ENCODE measurements at regions not wholly inside any gene's neighbourhood (a gene's known extent, or its start where the extent isn't known, plus 50 kb on each side); places are given as distances from the start of the nearest gene placed in this dataset.

DNA sequence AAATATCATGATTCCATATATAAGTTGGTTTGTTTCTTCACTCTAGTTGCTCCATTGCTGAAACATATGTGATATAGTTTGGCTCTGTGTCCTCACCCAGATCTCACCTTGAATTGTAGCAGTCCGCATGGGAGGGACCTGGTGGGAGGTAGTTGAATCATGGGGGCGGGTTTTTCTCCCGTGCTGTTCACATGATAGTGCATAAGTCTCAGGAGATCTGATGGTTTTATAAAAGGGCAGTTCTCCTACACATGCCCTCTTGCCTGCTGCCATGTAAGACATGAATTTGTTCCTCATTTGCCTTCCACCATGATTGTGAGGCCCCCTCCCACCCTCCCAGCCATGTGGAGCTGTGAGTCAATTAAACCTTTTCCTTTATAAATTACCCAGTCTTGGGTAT is 915.5 kb downstream of the KCNJ2 start:
- H3K14ac ChIP-seq (ENCODE audit: low read length): no peak overlapping the region
- no peak overlapping the region for H3K27ac ChIP-seq (ENCODE audit: low read depth, low read length)
- no peak overlapping the region for H3K4me2 ChIP-seq (ENCODE audit: low read length)
- H3K9ac ChIP-seq (ENCODE audit: low read length): no peak overlapping the region
- no peak overlapping the region for H3K4ac ChIP-seq (ENCODE audit: low read depth, low read length)
- no peaks in the 10 kb centered on the region for H3K27me3 ChIP-seq (ENCODE audit: insufficient read depth, low read length)
- H4K91ac ChIP-seq (ENCODE audit: low read depth, low read length): no peak overlapping the region
- H3K9me3 ChIP-seq (ENCODE audit: insufficient read depth, low read depth, low read length): no peaks in the 10 kb centered on the region
- no peak overlapping the region for H2BK120ac ChIP-seq (ENCODE audit: insufficient read depth, low read length, poor library complexity)
- H2AFZ ChIP-seq (ENCODE audit: insufficient read depth, low read length, poor library complexity): no peak overlapping the region
- no peak for DNase-seq
- no peak overlapping the region for H2BK5ac ChIP-seq (ENCODE audit: low read depth, low read length, poor library complexity)
- H2BK12ac ChIP-seq (ENCODE audit: low read length): no peak overlapping the region
- H3K23ac ChIP-seq (ENCODE audit: low read length): no peak overlapping the region
- no peaks in the 10 kb centered on the region for H3K4me1 ChIP-seq (ENCODE audit: control insufficient read depth in 1 of 2, insufficient read depth in 2 of 2, low read length in 2 of 2)
- no peak overlapping the region for H2AK5ac ChIP-seq (ENCODE audit: low read length)
- no peak overlapping the region for H3K18ac ChIP-seq (ENCODE audit: low read length)
- WGBS (ENCODE audit: extremely low coverage, insufficient coverage, insufficient read length): no CpG with 5 or more reads among the region's 3 CpGs
- no peaks in the 10 kb centered on the region for H3K36me3 ChIP-seq (ENCODE audit: control insufficient read depth in 1 of 2, insufficient read depth in 2 of 2, low read length in 2 of 2)
- H3K79me2 ChIP-seq (ENCODE audit: control insufficient read depth, insufficient read depth, low read length, poor library complexity): no peaks in the 10 kb centered on the region
- no peak overlapping the region for H3K4me3 ChIP-seq (ENCODE audit: low read depth, low read length)
- H4K12ac ChIP-seq (ENCODE audit: low read depth, low read length): no peak overlapping the region
- no peak overlapping the region for H4K8ac ChIP-seq (ENCODE audit: low read depth, low read length)
- H3K79me1 ChIP-seq (ENCODE audit: low read length): no peaks in the 10 kb centered on the region

DNA sequence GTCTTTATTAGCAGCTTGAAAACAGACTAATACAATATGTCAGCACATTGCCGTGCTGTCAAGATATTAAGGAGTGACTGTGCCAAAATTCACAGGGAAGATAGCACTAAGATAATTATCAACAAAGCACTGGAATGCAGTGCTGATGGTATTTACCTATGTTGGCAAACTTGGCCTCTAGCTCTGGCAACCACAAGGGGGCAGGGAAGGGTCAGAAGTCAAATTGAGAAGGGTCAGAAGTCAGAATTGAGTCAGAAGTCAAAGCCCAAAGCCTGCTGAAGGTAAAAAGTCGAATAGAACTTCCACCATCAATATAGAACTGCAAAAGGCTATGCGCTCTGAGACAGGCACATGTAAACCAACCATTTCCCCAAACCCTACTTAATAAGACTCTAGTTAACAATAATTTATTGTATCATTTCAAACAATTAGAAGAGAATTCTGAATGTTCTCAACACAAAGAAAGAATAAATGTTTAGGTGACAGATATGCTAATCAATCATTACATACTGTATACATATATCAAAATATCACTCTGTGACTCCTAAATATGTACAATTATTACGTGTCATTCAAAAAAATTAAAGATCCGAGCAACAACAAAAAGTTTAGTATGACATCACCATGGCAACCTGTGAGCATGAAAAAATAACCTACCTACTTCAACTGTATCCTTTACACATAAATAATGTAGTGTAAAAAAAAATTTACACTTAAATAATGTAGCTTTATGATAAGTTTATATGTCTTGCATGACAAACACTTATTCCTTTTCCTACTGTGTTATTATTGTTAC is 916.1 kb downstream of the KCNJ2 start:
- peak in 1 of 2 donors; percentile 40 for DNase-seq

DNA sequence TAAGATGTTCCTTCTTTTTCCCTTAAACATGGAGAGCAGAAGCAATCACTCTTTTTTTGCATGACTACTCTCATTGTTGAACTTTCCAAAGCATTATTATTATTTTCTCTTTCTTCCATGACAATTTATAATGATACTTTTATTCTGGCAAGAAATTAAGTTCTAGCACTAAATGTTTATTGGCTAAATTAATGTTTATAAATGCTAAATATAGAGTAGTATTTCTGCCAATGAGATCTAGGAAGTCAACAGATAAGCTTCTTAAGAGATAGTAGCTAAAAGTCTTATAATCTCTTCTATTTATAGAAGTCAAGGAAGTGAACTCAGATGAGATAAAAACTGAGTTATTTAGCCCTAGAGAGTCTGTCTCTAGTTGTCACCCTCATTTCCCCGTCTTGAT is 920.1 kb downstream of the KCNJ2 start:
- no peak overlapping the region for H2BK120ac ChIP-seq (ENCODE audit: insufficient read depth, low read length, poor library complexity)
- no peak overlapping the region for H2AFZ ChIP-seq (ENCODE audit: insufficient read depth, low read length, poor library complexity)
- no peak overlapping the region for H3K9ac ChIP-seq (ENCODE audit: low read length)
- H2BK12ac ChIP-seq (ENCODE audit: low read length): no peak overlapping the region
- no peaks in the 10 kb centered on the region for H3K4me1 ChIP-seq (ENCODE audit: control insufficient read depth in 1 of 2, insufficient read depth in 2 of 2, low read length in 2 of 2)
- no peak overlapping the region for H3K18ac ChIP-seq (ENCODE audit: low read length)
- H3K27me3 ChIP-seq (ENCODE audit: insufficient read depth, low read length): no peaks in the 10 kb centered on the region
- no peak for DNase-seq
- no peaks in the 10 kb centered on the region for H3K36me3 ChIP-seq (ENCODE audit: control insufficient read depth in 1 of 2, insufficient read depth in 2 of 2, low read length in 2 of 2)
- H3K4me3 ChIP-seq (ENCODE audit: low read depth, low read length): no peak overlapping the region
- H3K4me2 ChIP-seq (ENCODE audit: low read length): no peak overlapping the region
- no peak overlapping the region for H3K23ac ChIP-seq (ENCODE audit: low read length)
- H3K9me3 ChIP-seq (ENCODE audit: insufficient read depth, low read depth, low read length): no peaks in the 10 kb centered on the region
- H2BK5ac ChIP-seq (ENCODE audit: low read depth, low read length, poor library complexity): no peak overlapping the region
- H4K12ac ChIP-seq (ENCODE audit: low read depth, low read length): no peak overlapping the region
- no peak overlapping the region for H3K27ac ChIP-seq (ENCODE audit: low read depth, low read length)
- no peaks in the 10 kb centered on the region for H3K79me1 ChIP-seq (ENCODE audit: low read length)
- no peak overlapping the region for H3K4ac ChIP-seq (ENCODE audit: low read depth, low read length)
- no peak overlapping the region for H2AK5ac ChIP-seq (ENCODE audit: low read length)
- H3K14ac ChIP-seq (ENCODE audit: low read length): no peak overlapping the region
- no peak overlapping the region for H4K8ac ChIP-seq (ENCODE audit: low read depth, low read length)
- no peaks in the 10 kb centered on the region for H3K79me2 ChIP-seq (ENCODE audit: control insufficient read depth, insufficient read depth, low read length, poor library complexity)
- WGBS (ENCODE audit: extremely low coverage, insufficient coverage, insufficient read length): no CpG with 5 or more reads among the region's 1 CpG
- H4K91ac ChIP-seq (ENCODE audit: low read depth, low read length): no peak overlapping the region

More for the DNA sequence above, 916.1 kb downstream of the KCNJ2 start:
- Histone ChIP-seq H2BK5ac (ENCODE audit: low read depth, low read length, poor library complexity) (no peak overlapping the region), H2BK120ac (ENCODE audit: insufficient read depth, low read length, poor library complexity) (no peak overlapping the region), H3K4me1 (ENCODE audit: control insufficient read depth in 1 of 2, insufficient read depth in 2 of 2, low read length in 2 of 2) (no peaks in the 10 kb centered on the region), H3K4me2 (ENCODE audit: low read length) (no peak overlapping the region), H3K79me2 (ENCODE audit: control insufficient read depth, insufficient read depth, low read length, poor library complexity) (no peaks in the 10 kb centered on the region), H3K4ac (ENCODE audit: low read depth, low read length) (no peak overlapping the region), H3K9me3 (ENCODE audit: insufficient read depth, low read depth, low read length) (no peaks in the 10 kb centered on the region), H4K12ac (ENCODE audit: low read depth, low read length) (no peak overlapping the region), H3K27ac (ENCODE audit: low read depth, low read length) (no peak overlapping the region), H3K9ac (ENCODE audit: low read length) (no peak overlapping the region), H2AK5ac (ENCODE audit: low read length) (no peak overlapping the region), H3K4me3 (ENCODE audit: low read depth, low read length) (no peak overlapping the region), H2AFZ (ENCODE audit: insufficient read depth, low read length, poor library complexity) (no peak overlapping the region), H2BK12ac (ENCODE audit: low read length) (no peak overlapping the region), H4K8ac (ENCODE audit: low read depth, low read length) (no peak overlapping the region), H3K79me1 (ENCODE audit: low read length) (no peaks in the 10 kb centered on the region), H3K27me3 (ENCODE audit: insufficient read depth, low read length) (no peaks in the 10 kb centered on the region), H3K23ac (ENCODE audit: low read length) (no peak overlapping the region), H3K14ac (ENCODE audit: low read length) (no peak overlapping the region), H4K91ac (ENCODE audit: low read depth, low read length) (no peak overlapping the region), H3K36me3 (ENCODE audit: control insufficient read depth in 1 of 2, insufficient read depth in 2 of 2, low read length in 2 of 2) (no peaks in the 10 kb centered on the region), H3K18ac (ENCODE audit: low read length) (no peak overlapping the region)
- no CpG with 5 or more reads among the region's 5 CpGs for WGBS (ENCODE audit: extremely low coverage, insufficient coverage, insufficient read length)

DNA sequence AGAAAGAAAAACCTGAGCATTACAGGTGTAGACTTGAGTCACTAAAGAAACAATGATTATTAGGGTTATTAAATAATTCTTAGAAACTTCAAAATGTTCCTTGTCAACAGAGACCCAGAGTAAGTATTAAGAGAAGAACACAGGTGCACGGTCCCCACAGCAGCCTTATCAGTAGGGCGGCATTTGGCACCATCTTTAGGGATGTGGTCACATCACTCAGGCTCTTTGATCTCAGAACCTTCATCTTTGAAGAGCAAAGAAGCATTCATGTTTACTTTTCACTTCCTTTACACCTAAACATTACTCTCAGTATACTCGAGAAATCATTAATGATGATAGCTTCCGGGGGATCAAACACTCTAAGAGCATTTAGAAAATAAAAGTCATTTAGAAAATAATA is 928.7 kb downstream of the KCNJ2 start:
- no CpG with 5 or more reads among the region's 4 CpGs for WGBS (ENCODE audit: extremely low coverage, insufficient coverage, insufficient read length)
- H2AK5ac ChIP-seq (ENCODE audit: low read length): no peak overlapping the region
- H3K79me2 ChIP-seq (ENCODE audit: control insufficient read depth, insufficient read depth, low read length, poor library complexity): no peaks in the 10 kb centered on the region
- no peak overlapping the region for H2BK120ac ChIP-seq (ENCODE audit: insufficient read depth, low read length, poor library complexity)
- no peaks in the 10 kb centered on the region for H3K36me3 ChIP-seq (ENCODE audit: control insufficient read depth in 1 of 2, insufficient read depth in 2 of 2, low read length in 2 of 2)
- no peak overlapping the region for H2BK5ac ChIP-seq (ENCODE audit: low read depth, low read length, poor library complexity)
- no peaks in the 10 kb centered on the region for H3K9me3 ChIP-seq (ENCODE audit: insufficient read depth, low read depth, low read length)
- no peak overlapping the region for H3K4me3 ChIP-seq (ENCODE audit: low read depth, low read length)
- DNase-seq: no peak
- no peak overlapping the region for H4K12ac ChIP-seq (ENCODE audit: low read depth, low read length)
- no peaks in the 10 kb centered on the region for H3K79me1 ChIP-seq (ENCODE audit: low read length)
- no peak overlapping the region for H3K4ac ChIP-seq (ENCODE audit: low read depth, low read length)
- H3K9ac ChIP-seq (ENCODE audit: low read length): no peak overlapping the region
- H3K14ac ChIP-seq (ENCODE audit: low read length): no peak overlapping the region
- no peak overlapping the region for H2AFZ ChIP-seq (ENCODE audit: insufficient read depth, low read length, poor library complexity)
- no peak overlapping the region for H4K8ac ChIP-seq (ENCODE audit: low read depth, low read length)
- H3K27me3 ChIP-seq (ENCODE audit: insufficient read depth, low read length): no peaks in the 10 kb centered on the region
- H2BK12ac ChIP-seq (ENCODE audit: low read length): no peak overlapping the region
- H3K23ac ChIP-seq (ENCODE audit: low read length): no peak overlapping the region
- no peak overlapping the region for H3K27ac ChIP-seq (ENCODE audit: low read depth, low read length)
- H3K4me1 ChIP-seq (ENCODE audit: control insufficient read depth in 1 of 2, insufficient read depth in 2 of 2, low read length in 2 of 2): no peaks in the 10 kb centered on the region
- H3K18ac ChIP-seq (ENCODE audit: low read length): no peak overlapping the region
- H3K4me2 ChIP-seq (ENCODE audit: low read length): no peak overlapping the region
- no peak overlapping the region for H4K91ac ChIP-seq (ENCODE audit: low read depth, low read length)
